ENCODE measurements at regions not wholly inside any gene's neighbourhood (a gene's known extent, or its start where the extent isn't known, plus 50 kb on each side); places are given as distances from the start of the nearest gene placed in this dataset.

DNA sequence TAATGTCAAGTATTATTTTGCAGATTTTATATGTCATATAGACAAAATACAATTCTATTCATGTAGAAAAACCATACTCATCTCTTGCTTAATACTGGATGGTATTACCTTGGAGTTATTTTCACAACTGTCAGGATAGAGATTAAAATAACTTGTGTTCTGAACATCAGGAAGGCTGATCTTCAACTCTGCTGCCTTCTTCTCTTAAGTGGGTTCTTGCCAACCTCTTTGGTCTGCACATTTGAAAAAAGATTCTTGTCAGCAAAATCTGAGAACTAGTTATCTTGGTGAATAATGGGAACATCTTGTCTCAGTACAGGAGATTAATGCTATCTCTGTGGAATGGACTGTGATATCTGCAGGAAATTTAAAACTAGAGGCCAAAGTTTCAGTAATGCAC is 95.2 kb upstream of the FAM216B start:
- TF ChIP-seq NFRKB (IDR thresholded peaks at IDR 0.05) (no peak), SUZ12 (IDR thresholded peaks at IDR 0.05) (no peak), HDGF (IDR thresholded peaks at IDR 0.05; ENCODE audit: borderline replicate concordance) (no peak), FOXM1 (IDR thresholded peaks at IDR 0.05; ENCODE audit: borderline replicate concordance) (no peak), LEF1 (IDR thresholded peaks at IDR 0.05; ENCODE audit: borderline replicate concordance) (no peak), ZNF384 (IDR thresholded peaks at IDR 0.05) (no peak), FOXK2 (IDR thresholded peaks at IDR 0.05) (no peak), SP1 (IDR thresholded peaks at IDR 0.05) (no peak), FOXA1 (IDR thresholded peaks at IDR 0.05) (no peak)

Measured in HEK293T (cell line).